ENCODE measurements at regions not wholly inside any gene's neighbourhood (a gene's known extent, or its start where the extent isn't known, plus 50 kb on each side); places are given as distances from the start of the nearest gene placed in this dataset.

GRCh38 chr4:57658188-57658587, 548.0 kb upstream of the IGFBP7 start:
- Histone ChIP-seq H3K9me3 (no peaks in the 10 kb centered on the region), H3K27me3 (replicated peaks in 1 of 7) (no peaks in the 10 kb centered on the region), H3K27ac (no peak overlapping the region), H3K36me3 (no peaks in the 10 kb centered on the region), H3K4me3 (no peak overlapping the region), H3K4me1 (no peaks in the 10 kb centered on the region)
- WGBS, 5 donors, result 55 to 71% (median 62%) methylated on average over 3 of the region's 3 CpGs
- intact Hi-C loops (cut with DNase I; ENCODE audit: low total_unique reads), result no loop called here
- TF ChIP-seq POLR2AphosphoS5 (IDR thresholded peaks at IDR 0.05), result no peak
- TF ChIP-seq POLR2A (IDR thresholded peaks at IDR 0.05), result no peak
- no peak for TF ChIP-seq CTCF (IDR thresholded peaks at IDR 0.05 in 8 of 11, conservative IDR thresholded peaks at IDR 0.05 in 3 of 11)
- no peak for DNase-seq

- Histone ChIP-seq H3K36me3 (no peaks in the 10 kb centered on the region), H3K4me3 (no peak overlapping the region), H3K9me3 (no peaks in the 10 kb centered on the region), H3K4me1 (no peaks in the 10 kb centered on the region), H3K27ac (no peak overlapping the region), H3K27me3 (replicated peaks in 1 of 7) (no peaks in the 10 kb centered on the region)
- no peak for DNase-seq
- WGBS, 5 donors, result 56 to 95% (median 70%) methylated on average over 1 of the region's 1 CpG
- intact Hi-C loops (cut with DNase I; ENCODE audit: low total_unique reads), result no loop called here
- TF ChIP-seq CTCF (IDR thresholded peaks at IDR 0.05 in 8 of 11, conservative IDR thresholded peaks at IDR 0.05 in 3 of 11), result no peak
- TF ChIP-seq POLR2A (IDR thresholded peaks at IDR 0.05), result no peak
- TF ChIP-seq POLR2AphosphoS5 (IDR thresholded peaks at IDR 0.05), result no peak
Observed at GRCh38 chr4:57655342-57655741, 545.2 kb upstream of the IGFBP7 start.

- intact Hi-C loops (cut with DNase I; ENCODE audit: low total_unique reads), result no loop called here
- H3K36me3 ChIP-seq, result no peaks in the 10 kb centered on the region
- no peak overlapping the region for H3K27ac ChIP-seq
- no peaks in the 10 kb centered on the region for H3K4me1 ChIP-seq
- H3K27me3 ChIP-seq (replicated peaks in 1 of 7), result no peaks in the 10 kb centered on the region
- WGBS, 5 donors, result 80 to 93% (median 82%) methylated on average over 2 of the region's 2 CpGs
- H3K9me3 ChIP-seq, result no peaks in the 10 kb centered on the region
- no peak for TF ChIP-seq POLR2A (IDR thresholded peaks at IDR 0.05)
- no peak for TF ChIP-seq CTCF (IDR thresholded peaks at IDR 0.05 in 8 of 11, conservative IDR thresholded peaks at IDR 0.05 in 3 of 11)
- no peak for TF ChIP-seq POLR2AphosphoS5 (IDR thresholded peaks at IDR 0.05)
- no peak overlapping the region for H3K4me3 ChIP-seq
- DNase-seq, result no peak
Observed at GRCh38 chr4:57652779-57653178, 542.6 kb upstream of the IGFBP7 start.

GRCh38 chr4:57640391-57641100, 530.4 kb upstream of the IGFBP7 start:
- no peak for DNase-seq
- TF ChIP-seq POLR2AphosphoS5 (IDR thresholded peaks at IDR 0.05) (no peak), POLR2A (IDR thresholded peaks at IDR 0.05) (no peak), CTCF (IDR thresholded peaks at IDR 0.05 in 8 of 11, conservative IDR thresholded peaks at IDR 0.05 in 3 of 11) (no peak)
- Histone ChIP-seq H3K27ac (no peak overlapping the region), H3K9me3 (no peaks in the 10 kb centered on the region), H3K36me3 (no peaks in the 10 kb centered on the region), H3K4me3 (no peak overlapping the region), H3K27me3 (replicated peaks in 1 of 7) (no peaks in the 10 kb centered on the region), H3K4me1 (no peaks in the 10 kb centered on the region)
- WGBS, 5 donors, result 77 to 90% (median 84%) methylated on average over 8 of the region's 8 CpGs
- intact Hi-C loops (cut with DNase I; ENCODE audit: low total_unique reads), result no loop called here

Data from spleen (tissue), 11 donors.